ENCODE measurements at regions not wholly inside any gene's neighbourhood (a gene's known extent, or its start where the extent isn't known, plus 50 kb on each side); places are given as distances from the start of the nearest gene placed in this dataset.

DNA sequence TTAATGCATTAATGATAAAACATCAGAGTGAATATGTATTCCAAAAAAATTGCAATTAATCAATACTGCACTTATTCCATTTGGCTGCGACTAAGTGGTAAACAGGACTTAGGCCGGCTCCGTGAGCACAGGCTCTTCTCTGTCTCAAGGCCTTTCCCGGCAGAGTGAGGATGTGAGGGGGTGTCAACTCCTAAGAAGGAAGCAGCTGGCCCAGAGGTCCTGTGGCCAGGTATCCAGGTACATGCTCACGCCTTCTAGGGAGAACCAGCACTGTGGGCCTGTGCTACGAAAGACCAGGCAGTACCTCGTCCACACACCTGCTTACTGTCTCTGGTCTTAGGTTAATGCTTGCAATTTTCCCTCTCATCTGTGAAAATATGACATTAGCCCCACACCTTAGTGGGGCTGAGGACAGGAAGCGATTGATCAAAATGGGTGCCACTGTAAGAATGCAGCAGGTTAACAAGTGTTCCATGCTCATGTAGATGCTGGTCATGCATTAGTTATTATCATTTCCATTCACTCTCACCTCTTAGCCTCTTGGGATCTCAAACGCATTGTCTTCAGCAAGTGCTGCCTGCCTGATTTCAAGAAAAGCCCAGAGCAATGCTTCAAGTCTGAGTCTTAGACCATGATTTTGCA lies 175.3 kb downstream of the ABHD5 start:
- TF ChIP-seq GATA2 (IDR thresholded peaks at IDR 0.05; ENCODE audit: low read depth, low read length) (no peak), GATA3 (IDR thresholded peaks at IDR 0.05; ENCODE audit: low read depth, low read length) (no peak)

Measured in SH-SY5Y (cell line).